ENCODE measurements at regions not wholly inside any gene's neighbourhood (a gene's known extent, or its start where the extent isn't known, plus 50 kb on each side); places are given as distances from the start of the nearest gene placed in this dataset.

GRCh38 chr13:112177450-112178288 is 110.7 kb downstream of the SOX1 start:
- Mint-ChIP-seq H3K4me1 (ENCODE audit: low read depth) (no peaks in the 10 kb centered on the region), H3K9me3 (ENCODE audit: low read depth) (peaks cover 8% of the 10 kb centered on the region), H3K4me3 (ENCODE audit: low read depth) (no peak overlapping the region), H3K27ac (no peak overlapping the region), H3K27me3 (peaks cover 42% of the 10 kb centered on the region), H3K36me3 (ENCODE audit: insufficient read depth) (no peaks in the 10 kb centered on the region)
- TF ChIP-seq CTCF (IDR thresholded peaks at IDR 0.05; ENCODE audit: unreplicated experiment), result no peak
- DNase-seq (ENCODE audit: low spot score, unreplicated experiment), result no peak

- no peak for TF ChIP-seq CTCF (IDR thresholded peaks at IDR 0.05; ENCODE audit: unreplicated experiment)
- Mint-ChIP-seq H3K4me1 (ENCODE audit: low read depth) (no peaks in the 10 kb centered on the region), H3K27ac (no peak overlapping the region), H3K4me3 (ENCODE audit: low read depth) (no peak overlapping the region), H3K27me3 (peaks cover 36% of the 10 kb centered on the region), H3K9me3 (ENCODE audit: low read depth) (peaks cover 6% of the 10 kb centered on the region), H3K36me3 (ENCODE audit: insufficient read depth) (no peaks in the 10 kb centered on the region)
- no peak for DNase-seq (ENCODE audit: low spot score, unreplicated experiment)
These were observed 111.8 kb downstream of the SOX1 start for GRCh38 chr13:112178769-112179168.

GRCh38 chr13:112179421-112179820 is 112.5 kb downstream of the SOX1 start:
- Mint-ChIP-seq H3K4me3 (ENCODE audit: low read depth) (no peak overlapping the region), H3K27me3 (peaks cover 33% of the 10 kb centered on the region)
- no peak for DNase-seq (ENCODE audit: low spot score, unreplicated experiment)

GRCh38 chr13:112179995-112180394 is 113.0 kb downstream of the SOX1 start:
- Mint-ChIP-seq H3K4me3 (ENCODE audit: low read depth) (no peak overlapping the region), H3K9me3 (ENCODE audit: low read depth) (no peaks in the 10 kb centered on the region), H3K4me1 (ENCODE audit: low read depth) (no peaks in the 10 kb centered on the region), H3K27ac (no peak overlapping the region), H3K36me3 (ENCODE audit: insufficient read depth) (no peaks in the 10 kb centered on the region), H3K27me3 (peaks cover 33% of the 10 kb centered on the region)
- DNase-seq (ENCODE audit: low spot score, unreplicated experiment), result no peak
- TF ChIP-seq CTCF (IDR thresholded peaks at IDR 0.05; ENCODE audit: unreplicated experiment), result no peak

More at GRCh38 chr13:112179421-112179820, 112.5 kb downstream of the SOX1 start:
- H3K4me1 Mint-ChIP-seq (ENCODE audit: low read depth), result no peaks in the 10 kb centered on the region
- no peaks in the 10 kb centered on the region for H3K9me3 Mint-ChIP-seq (ENCODE audit: low read depth)
- no peaks in the 10 kb centered on the region for H3K36me3 Mint-ChIP-seq (ENCODE audit: insufficient read depth)
- no peak for TF ChIP-seq CTCF (IDR thresholded peaks at IDR 0.05; ENCODE audit: unreplicated experiment)
- H3K27ac Mint-ChIP-seq, result no peak overlapping the region

GRCh38 chr13:112181336-112182067 is 114.6 kb downstream of the SOX1 start:
- Mint-ChIP-seq H3K4me1 (ENCODE audit: low read depth) (no peaks in the 10 kb centered on the region), H3K9me3 (ENCODE audit: low read depth) (no peaks in the 10 kb centered on the region), H3K27ac (no peak overlapping the region), H3K36me3 (ENCODE audit: insufficient read depth) (no peaks in the 10 kb centered on the region), H3K4me3 (ENCODE audit: low read depth) (no peak overlapping the region), H3K27me3 (peaks cover 31% of the 10 kb centered on the region)
- TF ChIP-seq CTCF (IDR thresholded peaks at IDR 0.05; ENCODE audit: unreplicated experiment), result no peak
- DNase-seq (ENCODE audit: low spot score, unreplicated experiment), result no peak
